Dermis microvascular lymphatic vessel endothelial cell (primary cell): ENCODE measurements at regions not wholly inside any gene's neighbourhood (a gene's known extent, or its start where the extent isn't known, plus 50 kb on each side); places are given as distances from the start of the nearest gene placed in this dataset.
"Not testable (repeated sequence)": the region's sequence is repeated elsewhere in the genome, so short reads cannot be mapped to it uniquely, and the experiment has no call there.

Source experiments
- DNase-seq, 2 donors: peaks; one replicate each; pipeline versions ENCODE4 v3.0.0 to v3.0.0-alpha.2; 2010; ENCODE audit warnings: low read depth in 2 of 2

DNA sequence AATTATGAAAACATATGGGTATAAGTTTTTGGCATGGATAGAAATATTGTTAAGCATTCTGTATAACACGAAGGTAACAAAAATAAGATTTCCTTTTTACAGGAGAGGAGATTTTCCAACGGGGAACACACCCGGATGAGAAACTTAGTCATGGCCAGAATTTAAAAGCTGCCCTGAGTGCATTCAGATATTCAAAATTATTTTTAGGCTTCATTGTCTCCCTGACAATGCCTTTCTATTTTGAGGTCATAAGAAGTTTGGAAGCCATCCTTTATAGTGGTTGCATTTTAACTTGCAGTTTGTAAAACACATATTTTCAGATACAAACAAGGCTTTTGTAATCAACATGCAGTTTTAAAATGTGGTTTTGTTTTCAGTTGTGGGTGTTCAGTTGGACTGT, 357.5 kb upstream of the FAM47C start:
- DNase-seq: no peak

DNA sequence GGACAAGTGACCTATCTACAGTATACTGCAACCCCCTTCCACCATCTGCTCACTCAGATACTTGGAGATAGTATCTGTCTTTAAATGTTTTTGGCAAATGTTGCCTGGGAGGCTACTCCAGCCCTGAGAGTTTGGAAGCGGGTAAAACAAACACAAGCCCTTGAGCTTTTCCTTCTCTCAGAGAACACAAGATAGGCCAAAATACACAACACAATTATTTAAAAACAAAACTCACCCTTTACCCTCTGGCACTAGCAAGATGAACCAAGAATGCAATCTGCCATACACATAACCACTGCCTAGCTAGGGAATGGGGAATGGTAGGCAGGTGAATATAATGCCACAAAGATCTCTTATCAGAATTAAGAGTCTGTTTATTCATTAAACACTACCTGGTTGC, 324.7 kb upstream of the FAM47C start:
- no peak for DNase-seq

DNA sequence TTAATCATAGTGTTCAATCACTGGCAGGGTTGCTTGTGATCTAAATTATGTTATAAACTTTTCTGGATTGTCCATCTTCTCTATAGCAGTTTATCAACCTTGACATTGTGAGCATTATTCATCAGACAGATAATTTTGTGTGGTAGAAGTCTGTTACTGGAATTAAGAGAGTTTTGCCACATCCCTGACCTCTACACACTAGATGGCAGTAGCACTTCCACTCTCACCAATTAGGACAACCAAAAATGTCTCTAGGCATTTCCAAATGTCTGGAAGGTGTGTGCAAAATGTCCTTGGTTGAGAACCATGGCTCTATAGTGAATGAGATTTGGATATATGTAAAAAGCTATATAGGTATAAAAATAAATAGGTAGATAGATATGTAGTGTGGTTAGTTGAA, 324.1 kb upstream of the FAM47C start:
- DNase-seq: no peak

DNA sequence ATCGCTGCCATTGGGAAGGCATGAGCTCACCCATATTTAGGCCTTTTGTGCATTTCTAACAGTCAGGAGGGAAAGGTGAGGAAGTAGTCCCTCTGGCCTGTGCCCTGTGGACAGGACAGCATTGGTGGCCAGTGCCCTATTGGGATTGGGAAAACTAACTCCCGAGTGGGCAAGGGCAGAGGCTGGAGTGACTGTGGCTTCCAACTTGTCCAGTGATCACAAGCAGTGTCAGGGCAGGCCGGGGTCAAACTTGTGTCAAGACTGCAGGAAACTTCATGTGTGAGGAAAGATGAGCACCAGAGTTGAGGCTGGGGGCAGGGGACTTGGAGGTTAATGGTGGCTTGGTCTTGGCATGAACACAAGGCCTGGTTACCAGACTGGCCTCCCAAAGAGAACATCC, 286.2 kb upstream of the FAM47C start:
- DNase-seq: no peak

DNA sequence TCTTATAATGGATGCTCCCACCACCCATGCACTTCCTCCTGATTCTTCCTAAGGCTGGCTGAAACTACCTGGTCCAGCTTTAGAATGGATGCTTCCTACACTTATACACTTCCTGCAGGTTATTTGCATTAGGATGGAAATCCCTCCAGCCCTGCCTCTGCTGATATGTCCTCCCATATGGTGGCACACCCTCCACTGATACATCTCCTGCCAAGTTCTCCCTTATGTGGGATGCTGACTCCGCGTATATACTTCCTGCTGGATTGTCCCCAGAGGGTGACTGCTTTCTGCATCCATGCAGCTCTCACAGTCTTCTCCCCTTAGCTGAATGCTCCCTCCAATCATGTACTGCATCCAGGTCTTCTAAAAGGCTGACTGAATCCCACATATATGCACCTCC, 254.6 kb upstream of the FAM47C start:
- no peak for DNase-seq

DNA sequence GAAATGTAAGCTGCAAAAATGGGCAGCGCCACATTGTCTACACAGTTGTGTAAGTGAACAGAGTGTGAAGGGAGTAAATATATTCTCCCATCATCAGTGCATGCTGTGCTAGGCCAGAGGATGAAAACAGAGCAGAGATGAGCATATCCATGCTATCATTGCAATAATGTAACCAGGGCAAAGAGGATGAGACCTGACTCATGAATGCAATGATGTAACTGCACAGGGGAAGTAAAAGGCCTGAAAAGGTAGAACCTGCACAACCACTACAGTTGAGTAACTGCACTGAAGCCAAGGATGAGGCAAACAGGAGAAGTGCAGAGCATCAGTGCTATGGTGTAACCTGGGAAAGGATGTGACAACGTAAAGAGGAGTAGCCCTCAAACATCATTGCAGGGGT, 220.4 kb upstream of the FAM47C start:
- no peak for DNase-seq

DNA sequence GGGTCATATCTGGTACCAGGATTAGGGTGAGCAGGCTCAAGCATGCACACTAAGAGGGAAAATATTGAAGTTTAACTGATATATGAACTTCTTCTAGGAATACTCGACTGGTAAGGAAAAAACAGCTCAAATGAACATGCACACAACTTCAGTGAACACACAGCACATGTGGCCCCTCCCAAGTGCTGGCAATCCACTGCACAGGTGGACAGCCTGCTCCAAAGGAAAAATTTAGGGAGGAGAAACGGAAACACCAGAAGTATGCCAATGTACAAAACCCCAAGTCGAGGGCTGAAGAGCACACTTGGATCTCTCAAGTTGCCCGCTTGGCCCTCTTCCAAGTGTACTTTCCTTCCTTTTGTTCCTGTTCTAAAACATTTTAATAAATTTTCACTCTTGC, 205.0 kb upstream of the FAM47C start:
- no peak for DNase-seq

DNA sequence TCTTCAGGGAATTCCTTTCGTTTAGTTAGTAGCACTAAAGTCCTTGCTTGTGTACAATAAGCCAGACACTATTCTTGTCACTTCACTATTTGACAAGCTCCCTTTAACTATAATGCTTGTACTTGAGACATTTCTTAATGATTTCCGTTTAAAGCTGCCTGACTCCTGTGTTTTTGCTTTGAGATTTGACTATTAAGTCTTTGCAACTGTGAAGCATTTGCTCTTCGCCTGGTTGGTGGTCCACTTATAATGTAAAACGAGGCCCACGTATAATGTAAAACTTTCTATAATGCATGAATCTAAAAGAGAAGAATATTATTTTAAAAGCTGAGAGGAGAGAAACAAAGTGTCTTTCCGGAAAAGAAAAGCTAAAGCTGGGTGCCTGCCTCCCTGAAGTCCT, 204.1 kb upstream of the FAM47C start:
- no peak for DNase-seq

DNA sequence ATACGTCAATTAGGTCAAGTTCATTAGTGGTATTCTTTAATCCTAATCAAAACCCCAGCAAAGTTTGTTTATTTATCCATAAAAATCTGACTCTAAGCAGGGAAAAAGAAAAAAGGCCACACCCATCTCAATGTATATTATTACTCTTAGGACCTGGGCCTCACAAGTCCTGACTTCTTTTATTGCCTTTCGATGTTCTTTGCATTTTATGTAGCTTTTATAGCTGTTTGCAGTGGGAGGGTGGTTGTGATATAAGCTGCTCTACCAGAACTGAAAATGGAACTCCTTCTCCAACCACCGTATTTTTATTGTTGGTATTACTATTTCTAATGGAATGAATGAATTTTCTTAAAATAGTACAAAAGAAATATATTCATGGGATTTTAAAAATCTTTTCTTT, 163.3 kb upstream of the FAM47C start:
- DNase-seq: no peak

DNA sequence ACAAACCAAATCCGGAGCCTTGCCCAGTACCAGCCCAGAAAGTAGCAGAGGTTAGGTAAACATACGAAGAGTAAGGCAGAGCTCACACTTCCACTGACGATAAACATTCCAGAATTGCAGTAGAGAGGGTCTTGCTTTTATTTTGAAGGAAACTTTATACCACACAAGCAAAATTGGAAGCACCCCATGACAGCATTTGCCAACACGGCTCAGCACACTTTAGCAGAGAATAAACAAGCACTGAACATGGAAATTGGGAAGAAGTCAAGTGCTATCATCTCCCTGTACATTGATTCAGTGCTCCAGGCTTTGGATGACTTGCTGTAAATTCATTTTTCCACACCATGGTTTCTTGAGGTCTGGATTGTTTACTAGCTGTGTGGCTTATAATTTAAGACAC, 160.7 kb upstream of the FAM47C start:
- no peak for DNase-seq

DNA sequence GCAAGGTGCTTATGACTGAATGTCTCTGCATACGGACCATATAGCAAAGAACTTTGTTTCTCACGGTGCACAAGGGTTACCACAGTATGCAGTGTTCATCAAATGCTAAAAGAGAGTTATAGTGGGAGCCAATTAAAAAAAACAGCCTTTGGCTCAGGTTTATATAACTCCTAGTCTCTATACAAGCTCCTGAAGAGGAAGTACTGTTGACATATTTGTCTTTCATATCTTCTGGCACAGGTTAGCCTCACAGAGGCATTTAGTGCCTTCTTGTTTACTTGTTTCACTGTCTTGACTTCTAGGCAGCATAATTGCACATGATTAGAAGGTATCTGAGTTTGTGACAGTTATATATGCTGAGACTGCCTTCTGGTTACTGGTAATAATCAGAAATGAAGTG, 158.8 kb upstream of the FAM47C start:
- DNase-seq: no peak

DNA sequence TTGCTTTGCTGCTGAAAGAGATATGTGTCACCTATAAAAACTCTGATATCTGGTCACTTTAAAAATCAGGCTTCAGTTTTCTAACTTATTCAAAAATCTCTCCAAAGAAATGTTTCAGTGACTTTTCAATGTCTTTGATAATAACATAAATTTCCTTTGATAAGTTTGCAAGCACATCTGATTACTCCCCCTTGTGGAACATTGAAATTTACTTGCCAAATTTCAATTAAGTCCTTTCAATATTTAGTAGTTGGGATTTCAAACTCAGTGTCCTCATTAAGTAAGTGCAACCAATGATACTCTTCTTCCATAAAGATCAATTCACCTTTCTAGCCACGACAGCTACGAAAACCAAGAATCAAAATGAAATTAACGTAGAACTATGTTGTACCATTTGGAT, 151.3 kb upstream of the FAM47C start:
- DNase-seq: peak in 1 of 2 donors; percentile 2

DNA sequence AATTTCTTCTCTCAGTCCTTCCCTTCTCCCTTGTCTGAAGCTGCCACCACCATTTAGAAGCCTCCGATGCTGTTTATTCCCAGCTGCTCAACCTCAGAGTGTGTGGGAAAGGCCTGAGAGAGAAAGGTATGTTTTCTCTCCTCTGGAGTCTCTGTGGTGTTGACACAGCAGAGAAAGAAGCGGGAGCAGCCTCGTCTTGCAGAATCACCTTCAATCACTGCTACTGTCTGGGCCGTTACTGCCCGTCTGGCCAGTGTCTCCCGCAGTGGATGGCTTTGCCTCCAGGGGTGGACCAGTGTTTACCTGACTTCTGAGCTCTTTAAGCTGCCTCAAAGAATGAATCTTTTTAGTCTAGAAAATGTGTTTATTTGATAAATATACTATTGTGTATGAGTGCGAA, 148.9 kb upstream of the FAM47C start:
- DNase-seq: no peak

DNA sequence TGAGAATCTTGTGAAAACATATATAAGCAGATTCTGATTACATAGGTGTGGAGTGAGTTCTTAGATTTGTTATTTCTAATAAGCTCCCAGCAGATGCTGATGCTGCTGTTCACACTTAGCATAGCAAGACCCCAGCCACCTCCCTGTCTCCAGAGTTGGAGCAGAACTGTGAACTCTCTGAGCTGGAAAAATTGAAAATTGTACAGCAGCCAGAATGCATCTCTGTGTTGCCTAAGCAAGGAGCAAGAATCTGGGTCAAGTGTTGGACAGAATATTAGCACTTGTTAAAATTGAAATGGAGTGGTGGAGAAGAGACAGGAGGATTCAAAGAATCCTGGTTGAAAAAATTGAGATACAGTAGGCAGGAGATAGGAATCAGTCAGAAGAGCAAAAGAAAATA, 146.6 kb upstream of the FAM47C start:
- DNase-seq: no peak

DNA sequence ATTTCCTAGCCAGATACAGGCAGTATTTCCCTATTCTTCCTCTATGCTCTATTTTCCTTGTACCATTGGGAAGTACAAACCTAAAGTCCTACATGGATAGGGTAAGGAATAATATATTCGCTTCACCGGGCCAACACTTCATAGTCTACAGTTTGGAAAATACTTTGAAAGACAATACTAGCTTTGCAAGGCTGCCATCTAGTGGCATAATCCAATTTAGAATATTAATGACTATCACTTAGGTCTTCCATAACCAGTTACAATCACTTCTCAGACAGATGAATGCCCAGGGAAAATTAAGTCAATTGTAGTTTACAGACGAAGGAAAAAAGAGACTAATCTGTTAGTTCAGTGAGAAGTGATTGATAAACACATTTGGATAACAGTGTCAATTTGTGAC, 141.0 kb upstream of the FAM47C start:
- DNase-seq: peak; percentile 11 to 17

DNA sequence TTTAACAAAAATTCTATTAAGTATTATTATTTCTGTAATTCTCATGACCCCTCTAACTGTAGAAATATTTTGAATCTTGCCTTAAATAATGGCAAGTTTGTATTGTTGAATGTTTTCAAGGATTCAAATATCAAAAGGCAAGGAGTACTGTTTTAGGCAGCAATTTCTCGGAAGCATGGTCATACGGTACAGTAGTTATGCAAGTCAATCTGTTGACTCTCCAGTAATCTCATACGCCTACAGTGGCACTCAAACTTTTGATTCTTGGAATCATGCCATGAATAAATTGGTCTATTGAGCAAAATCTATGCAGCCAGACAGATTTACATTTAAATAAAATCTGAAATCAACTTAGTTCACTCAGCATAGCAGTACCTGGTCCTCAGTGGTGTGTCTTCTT, 139.6 kb upstream of the FAM47C start:
- no peak for DNase-seq

DNA sequence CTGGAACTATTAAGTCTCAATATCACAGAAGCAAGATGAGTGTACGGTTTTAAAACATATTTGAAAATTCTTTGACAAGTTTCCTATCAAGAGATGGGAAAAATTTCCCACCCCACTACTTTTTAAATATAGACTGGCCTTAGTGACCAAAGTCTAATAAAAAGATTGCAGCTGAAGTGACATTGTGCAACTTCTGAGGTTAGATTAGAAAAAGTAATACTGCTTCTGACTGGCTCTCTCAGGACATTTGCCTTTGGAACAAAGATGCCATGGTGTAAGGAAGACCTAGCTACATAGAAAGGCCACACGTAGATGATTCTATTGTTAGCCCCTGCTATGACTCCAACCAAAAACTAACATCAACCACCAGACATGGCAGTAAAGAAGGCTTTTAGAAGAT, 138.7 kb upstream of the FAM47C start:
- DNase-seq: no peak

DNA sequence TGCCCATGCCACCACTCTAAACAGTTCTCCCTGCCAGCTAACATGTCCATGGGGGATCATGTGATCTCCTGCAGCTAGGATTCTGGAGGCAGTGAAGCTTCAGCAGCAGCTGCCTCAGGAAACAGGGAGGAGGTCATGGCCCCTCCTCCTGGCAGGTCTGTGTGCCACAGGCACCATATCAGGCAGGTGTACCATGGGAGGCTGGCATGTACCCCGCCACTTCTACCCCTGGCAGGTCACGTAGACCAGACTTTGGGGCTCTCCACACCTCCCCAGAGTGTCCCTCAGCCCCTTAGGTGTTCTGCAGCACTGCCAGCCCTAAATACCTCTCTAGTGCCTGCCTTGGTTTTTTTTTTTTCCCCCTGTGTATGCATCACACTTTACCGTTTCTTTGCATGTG, 110.5 kb upstream of the FAM47C start:
- DNase-seq: no peak

DNA sequence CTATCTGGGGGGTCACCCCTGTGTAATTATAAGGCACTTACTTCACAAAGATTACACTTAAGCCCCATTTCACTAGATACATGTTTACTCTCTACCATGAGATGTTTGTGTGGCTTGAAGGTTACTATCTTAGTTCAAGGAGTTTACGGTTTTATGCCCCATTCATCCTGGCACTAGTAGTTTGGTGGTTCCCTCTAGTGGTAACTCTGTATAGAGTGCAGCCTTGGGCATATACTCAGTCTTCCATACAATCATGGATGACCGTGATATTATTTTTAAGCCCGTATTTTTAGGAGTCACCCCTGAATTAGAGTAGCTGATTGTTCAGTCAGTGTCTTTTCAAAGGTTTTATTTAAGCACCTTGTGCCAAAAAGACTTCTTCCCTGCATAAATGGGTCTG, 109.9 kb upstream of the FAM47C start:
- DNase-seq: peak; percentile 2 to 3

DNA sequence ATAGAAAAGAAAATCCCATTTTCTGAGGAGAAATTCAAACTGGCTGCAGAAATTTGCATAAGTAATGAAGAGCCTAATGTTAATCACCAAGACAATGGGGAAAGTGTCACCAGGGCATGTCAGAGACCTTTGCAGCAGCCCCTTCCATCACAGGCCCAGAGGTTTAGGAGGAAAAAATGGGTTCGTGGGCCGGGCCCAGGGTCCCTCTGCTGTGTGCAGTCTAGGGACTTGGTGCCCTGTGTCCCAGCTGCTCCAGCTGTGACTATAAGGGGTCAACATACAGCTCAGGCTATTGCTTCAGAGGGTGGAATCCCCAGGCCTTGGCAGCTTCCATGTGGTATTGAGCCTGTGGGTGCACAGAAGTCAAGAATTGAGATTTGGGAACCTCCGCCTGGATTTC, 103.6 kb upstream of the FAM47C start:
- DNase-seq: not testable (repeated sequence)

DNA sequence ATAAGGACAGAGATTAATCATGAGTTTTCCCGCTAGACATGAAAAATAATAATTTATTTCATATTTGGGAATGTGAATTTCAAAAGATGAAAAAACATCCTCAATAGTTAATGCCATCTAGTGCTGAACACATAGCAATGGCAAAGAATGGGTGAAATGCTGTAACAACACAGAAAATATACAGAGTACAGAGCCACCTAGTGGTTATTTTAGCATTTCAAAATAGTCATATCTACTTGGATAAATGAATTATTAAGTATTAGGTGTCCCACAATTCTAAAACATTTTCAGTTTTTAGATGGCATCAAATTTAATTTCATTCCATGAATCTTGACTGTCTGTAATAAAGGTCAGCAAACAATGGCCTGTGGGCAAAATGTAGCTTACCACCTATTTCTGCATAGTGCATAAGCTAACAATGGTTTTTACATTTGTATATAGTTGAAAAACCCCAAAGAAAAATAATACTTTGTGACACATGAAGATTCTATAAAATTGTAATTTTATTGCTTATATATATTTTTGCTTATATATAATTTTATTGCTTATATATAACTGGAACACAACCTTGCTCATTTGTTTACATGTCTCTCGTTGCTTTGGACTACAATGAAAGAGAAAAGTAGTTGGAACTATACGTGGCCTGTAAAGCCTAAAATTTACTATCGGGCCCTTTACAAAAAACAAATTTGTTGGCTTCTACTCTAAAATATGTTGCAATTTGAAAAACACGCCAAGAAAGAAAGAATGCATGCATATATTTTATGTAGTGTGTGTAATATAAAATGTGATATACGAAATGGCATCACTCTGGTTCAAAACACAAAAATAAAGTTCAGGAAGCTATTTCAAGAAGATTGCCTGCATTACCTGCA, 99.1 kb upstream of the FAM47C start:
- DNase-seq: peak; percentile 34 to 36

DNA sequence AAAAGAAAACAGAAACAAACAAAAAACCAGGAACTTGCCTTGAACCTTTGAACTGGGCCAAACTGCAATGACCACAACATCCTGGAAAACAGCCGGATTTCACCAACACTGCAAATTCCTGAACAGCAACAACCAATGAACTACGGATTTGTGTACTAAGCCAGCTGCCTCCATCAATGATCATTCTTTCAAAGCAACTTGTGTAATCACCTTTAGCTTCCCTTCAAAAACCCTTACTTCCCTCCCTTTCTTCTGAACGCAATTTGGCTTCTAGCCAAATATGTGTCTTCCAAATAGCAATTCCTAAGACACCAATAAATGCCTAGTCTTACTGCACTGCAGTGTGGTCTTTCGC, 98.5 kb upstream of the FAM47C start:
- peak; percentile 0 to 30 for DNase-seq

DNA sequence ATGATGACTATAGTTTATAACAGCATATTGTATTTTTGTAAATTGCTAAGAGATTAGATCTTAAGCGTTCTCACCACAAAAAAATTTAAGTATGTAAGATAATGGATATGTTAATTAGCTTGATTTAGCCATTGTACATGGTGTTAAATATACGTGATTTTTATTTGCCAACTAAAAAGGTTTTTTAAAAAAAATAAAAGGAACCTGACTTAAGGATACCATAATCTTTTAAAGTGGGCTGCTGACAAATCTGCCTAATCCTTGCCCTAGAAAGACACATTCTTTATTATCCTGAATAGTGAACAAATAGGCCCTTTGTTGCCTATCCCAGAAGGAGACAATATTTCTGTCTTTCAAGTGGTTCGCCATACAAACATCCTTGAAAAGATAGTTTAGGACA, 94.6 kb upstream of the FAM47C start:
- no peak for DNase-seq

DNA sequence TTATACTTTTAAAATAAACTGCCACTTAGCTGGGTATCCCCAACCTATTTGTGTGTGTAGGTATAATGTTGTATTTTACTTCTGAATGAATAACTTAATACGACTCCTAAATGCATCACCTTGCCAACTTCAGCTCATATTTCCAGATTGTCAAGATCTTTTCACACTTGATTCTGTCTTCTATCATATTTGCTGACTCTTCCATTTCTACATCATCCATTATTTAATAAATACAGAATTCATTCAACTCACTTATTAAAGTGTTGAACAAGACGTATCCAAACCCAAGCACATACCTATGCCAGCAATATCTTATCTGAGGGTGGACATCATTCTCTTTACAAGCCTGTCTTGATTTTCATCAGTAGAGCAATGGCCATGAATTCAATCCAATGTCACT, 91.2 kb upstream of the FAM47C start:
- DNase-seq: no peak
